ELR (cell line): ENCODE measurements at regions not wholly inside any gene's neighbourhood (a gene's known extent, or its start where the extent isn't known, plus 50 kb on each side); places are given as distances from the start of the nearest gene placed in this dataset.
"Not testable (repeated sequence)": the region's sequence is repeated elsewhere in the genome, so short reads cannot be mapped to it uniquely, and the experiment has no call there.

ENCODE experiments used
- DNase-seq: peaks from one replicate; pipeline ENCODE4 v3.0.0-alpha.2; 2015; ENCODE audit warnings: low read depth

GRCh38 chr11:38438091-38438490 is 1840.1 kb upstream of the RAG2 start:
- DNase-seq = no peak

- no peak for DNase-seq
Observed at GRCh38 chr11:38425578-38425977, 1827.5 kb upstream of the RAG2 start.

- no peak for DNase-seq
Observed at GRCh38 chr11:38423042-38423441, 1825.0 kb upstream of the RAG2 start.

DNA sequence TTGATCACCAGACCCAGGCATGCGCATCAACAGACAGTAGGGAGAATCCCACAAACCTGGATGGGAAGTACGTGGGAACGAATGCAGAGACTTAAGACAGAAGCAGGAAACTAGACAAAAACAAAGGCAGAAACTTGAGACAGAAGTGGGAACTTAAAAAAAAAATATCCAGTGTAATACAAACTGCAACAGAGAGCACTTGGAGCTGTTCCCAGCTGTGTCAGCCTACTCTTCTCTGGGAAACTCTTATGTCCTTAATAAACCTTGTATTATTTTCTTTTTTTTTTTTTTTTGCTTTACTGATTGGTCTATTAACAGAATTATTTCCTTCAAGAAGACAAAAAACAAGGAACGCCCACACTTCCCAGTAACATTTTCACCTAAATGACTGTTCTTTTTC is 1818.1 kb upstream of the RAG2 start:
- no peak for DNase-seq

DNA sequence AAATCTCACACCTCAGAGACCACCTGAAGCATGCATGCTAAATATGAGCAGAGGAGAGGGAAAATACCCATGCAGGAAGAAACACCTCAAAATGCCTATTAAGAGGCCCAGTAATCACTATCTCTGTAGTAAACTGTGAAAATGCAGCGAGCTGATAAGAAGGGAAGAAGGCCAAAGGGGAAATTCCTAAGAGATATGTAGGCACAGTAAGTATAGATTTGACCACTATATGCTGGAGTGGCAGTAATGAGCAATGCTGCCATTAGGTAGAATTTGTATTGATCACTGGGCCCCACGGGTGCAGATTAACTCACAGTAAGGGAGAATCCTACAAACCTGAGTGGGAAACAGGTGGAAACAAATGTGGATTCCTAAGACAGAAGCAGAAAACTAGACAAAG is 1813.1 kb upstream of the RAG2 start:
- peak; percentile 0 for DNase-seq

GRCh38 chr11:38402063-38402462 is 1804.0 kb upstream of the RAG2 start:
- DNase-seq = no peak

- peak; percentile 2 for DNase-seq
Observed at GRCh38 chr11:38392176-38392575, 1794.1 kb upstream of the RAG2 start.

DNA sequence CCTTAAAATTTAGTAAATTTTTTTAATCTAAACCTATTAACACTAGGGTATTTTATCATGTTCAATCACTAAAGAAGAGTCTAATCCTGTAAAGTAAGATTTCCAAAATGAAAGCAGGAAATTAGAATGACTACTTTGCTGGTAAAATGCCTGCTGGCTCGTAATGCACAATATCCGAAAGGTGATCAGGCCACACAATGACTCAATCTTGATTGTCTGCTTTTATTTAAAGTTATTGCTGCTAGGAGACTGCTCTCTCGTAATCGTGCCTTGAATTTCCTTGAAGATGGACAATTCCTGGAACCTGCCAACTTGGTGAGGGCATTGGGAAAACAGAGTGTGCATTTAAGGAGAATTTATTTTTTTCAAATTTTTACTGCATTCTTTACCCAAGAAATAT is 1786.5 kb upstream of the RAG2 start:
- peak; percentile 1 for DNase-seq

GRCh38 chr11:38365274-38365673 is 1767.2 kb upstream of the RAG2 start:
- DNase-seq = no peak

- no peak for DNase-seq
Observed at GRCh38 chr11:38356255-38356654, 1758.2 kb upstream of the RAG2 start.

GRCh38 chr11:38345286-38345685 is 1747.2 kb upstream of the RAG2 start:
- DNase-seq = peak; percentile 0

DNA sequence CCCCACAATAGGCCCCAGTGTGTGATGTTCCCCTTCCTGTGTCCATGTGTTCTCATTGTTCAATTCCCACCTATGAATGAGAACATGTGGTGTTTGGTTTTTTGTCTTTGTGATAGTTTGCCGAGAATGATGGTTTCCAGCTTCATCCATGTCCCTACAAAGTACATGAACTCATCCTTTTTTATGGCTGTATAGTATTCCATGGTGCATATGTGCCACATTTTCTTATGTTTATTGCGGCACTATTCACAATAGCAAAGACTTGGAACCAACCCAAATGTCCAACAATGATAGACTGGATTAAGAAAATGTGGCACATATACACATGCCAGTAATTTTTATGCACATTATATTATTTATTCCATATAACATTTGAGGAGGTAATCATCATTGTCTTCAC is 1743.6 kb upstream of the RAG2 start:
- DNase-seq = not testable (repeated sequence)

DNA sequence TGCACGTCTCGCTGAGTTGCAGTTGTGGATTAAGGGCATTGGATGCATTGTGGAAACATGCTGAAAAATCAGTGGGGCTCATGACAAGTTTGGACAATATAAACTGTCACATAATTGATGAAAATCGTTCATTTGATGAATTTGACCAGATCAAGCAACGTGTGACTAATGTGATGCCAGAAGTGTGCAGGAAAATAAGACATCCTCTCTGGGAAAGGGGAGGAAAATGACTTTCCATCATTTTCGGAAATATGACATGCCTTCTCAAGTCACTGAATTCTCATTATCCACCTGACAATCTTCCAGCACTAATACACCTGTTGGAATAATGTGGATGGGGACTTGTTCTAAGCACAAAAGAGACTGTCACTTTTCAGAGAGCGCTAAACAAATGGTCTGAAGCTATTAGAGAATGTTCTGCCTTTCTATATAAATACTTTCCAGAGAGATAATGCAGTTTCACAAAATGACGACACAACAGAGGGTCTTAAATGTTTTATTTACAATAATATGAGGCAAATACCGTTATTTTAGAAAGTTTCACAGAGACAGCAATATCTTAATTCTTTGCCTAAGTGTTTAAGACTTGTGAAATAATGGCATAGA is 1741.9 kb upstream of the RAG2 start:
- DNase-seq = no peak

DNA sequence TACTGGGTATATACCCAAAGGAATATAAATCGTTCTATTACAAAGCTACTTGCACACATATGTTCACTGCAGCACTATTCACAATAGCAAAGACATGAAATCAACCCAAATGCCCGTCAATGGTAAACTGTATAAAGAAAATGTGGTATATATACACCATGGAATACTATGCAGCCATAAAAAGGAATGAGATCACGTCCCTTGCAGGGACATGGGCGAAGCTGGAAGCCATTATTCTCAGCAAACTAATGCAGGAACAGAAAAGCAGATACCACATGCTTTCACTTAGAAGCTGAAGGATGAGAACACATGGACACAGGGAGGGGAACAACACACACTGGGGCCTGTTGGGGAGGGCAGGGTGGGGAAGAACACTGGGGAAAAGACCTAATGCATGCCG is 1740.0 kb upstream of the RAG2 start:
- not testable (repeated sequence) for DNase-seq

DNA sequence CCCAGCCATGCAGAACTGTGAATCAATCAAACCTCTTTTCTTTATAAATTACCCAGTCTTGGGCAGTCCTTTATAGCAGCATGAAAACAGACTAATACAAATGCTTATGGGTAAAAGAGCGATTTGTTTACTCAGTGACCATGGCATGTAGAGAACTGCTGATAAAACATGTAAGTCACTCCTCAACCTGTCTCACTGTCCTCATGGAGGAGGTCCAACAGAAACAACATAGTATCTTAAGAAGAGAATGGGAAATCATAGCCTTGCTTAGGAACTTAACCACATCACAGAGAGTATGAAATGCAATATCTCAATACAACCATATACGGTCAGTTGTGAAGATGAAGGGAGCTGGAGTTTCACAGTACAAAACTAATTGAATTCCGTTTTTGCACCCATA is 1734.0 kb upstream of the RAG2 start:
- DNase-seq = no peak

DNA sequence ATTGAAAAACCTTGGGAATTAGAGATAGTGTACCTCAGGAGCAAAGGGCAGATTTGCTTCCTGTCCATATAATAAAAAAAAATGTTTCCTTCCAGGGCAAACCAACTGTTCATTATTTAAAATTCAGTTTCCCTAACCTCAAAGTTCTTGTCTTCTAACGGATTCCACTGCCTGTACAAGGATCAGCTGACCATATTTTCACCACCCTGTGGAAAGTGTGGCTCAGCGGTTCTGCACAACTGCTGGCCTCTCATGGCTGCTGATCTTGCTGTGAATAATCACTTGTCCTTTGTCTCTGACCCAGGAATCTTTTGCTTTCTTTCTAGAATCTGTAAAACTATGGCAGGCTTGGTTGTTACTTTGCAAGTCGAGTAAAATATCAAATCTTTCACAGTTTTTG is 1732.5 kb upstream of the RAG2 start:
- DNase-seq = no peak

GRCh38 chr11:38323961-38324761 is 1726.1 kb upstream of the RAG2 start:
- DNase-seq = peak; percentile 2

- no peak for DNase-seq
Observed at GRCh38 chr11:38315151-38315550, 1717.1 kb upstream of the RAG2 start.

- DNase-seq = no peak
Observed at GRCh38 chr11:38307455-38307854, 1709.4 kb upstream of the RAG2 start.

DNA sequence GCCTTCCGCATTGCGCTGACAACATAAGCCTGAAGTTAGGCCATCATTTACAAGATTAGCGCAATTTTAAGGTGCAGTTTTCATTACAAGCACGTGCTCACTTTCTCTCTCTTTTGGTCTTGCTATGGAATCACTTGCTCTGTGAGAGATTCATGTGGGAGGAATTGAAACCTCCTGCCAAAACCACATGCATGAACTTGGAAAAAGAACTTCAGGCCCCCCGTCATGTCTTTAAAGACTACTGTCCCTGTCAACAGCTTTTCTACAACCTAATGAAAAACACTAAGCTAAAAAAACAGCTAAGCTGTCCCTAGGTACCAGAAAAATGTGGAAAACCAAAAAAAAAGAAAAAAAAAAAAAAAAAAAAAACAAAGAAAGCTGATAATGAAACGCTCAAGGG is 1707.6 kb upstream of the RAG2 start:
- no peak for DNase-seq

DNA sequence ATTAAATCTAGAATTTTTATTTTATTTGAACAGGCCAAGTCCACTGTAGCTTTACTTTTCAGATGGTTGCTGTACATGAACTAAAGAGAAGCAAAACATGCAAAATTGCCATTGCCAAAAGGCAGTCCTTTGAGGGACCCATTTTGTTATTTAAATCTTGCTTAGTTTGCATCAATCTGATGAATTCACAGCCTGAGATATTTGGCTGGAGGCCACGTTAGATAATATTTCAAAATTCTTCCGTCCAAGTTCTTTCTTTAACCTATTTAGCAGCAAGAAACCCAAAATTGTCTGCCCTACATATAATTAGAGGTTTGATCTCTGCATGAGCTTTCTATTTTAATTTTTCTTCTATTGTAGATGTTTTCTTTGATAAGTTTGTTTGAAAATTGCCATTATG is 1706.9 kb upstream of the RAG2 start:
- no peak for DNase-seq

GRCh38 chr11:38302564-38302963 is 1704.5 kb upstream of the RAG2 start:
- no peak for DNase-seq

DNA sequence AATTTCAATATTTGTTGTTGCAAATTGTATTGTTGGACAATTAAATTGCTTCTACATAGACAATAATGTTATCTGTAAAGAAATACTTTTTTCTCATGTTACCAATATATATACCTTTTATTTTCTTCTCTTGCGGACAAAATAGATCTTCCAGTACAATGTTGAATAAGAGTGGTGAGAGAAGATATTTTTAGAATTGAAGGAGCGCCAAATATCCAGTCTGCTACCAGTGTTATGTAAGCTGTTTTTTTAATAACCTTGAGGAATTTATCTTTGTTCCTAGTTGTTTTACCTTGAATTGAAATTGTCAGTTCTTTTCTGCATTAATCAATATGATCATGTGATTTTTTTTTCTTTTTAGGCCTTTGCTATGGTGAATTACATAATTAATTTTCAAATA is 1702.5 kb upstream of the RAG2 start:
- no peak for DNase-seq

DNA sequence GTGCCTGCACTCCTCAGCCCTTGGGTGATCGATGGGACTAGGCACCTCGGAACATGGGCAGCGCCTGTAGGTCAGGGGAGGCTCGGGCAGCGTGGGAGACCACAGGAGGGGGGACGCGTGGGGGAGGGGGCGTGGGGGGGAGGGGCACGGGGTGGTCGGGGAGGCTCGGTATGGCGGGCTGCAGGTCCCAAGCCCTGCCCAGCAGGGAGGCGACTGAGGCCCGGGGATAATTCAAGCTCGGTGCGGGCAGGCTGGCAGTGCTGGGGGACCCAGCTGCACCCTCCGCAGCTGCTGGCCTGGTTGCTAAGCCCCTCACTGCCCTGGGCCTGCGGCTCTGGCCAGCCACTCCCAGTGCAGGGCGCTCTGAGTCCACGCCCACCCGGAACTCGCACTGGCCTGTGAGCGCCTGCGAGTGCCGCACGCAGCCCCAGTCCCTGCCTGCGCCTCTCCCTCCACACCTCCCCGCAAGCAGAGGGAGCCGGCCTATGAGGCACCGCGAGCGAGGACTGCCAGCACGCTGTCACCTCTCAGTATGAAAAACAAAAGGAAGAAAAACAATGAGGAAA is 1698.3 kb upstream of the RAG2 start:
- DNase-seq = no peak
